ENCODE measurements at regions not wholly inside any gene's neighbourhood (a gene's known extent, or its start where the extent isn't known, plus 50 kb on each side); places are given as distances from the start of the nearest gene placed in this dataset.

GRCh38 chr13:26921918-26922317 lies 161.3 kb upstream of the GPR12 start:
- TF ChIP-seq CTCF (IDR thresholded peaks at IDR 0.05; ENCODE audit: low read depth, low read length, missing control alignments), result no peak
- no peak overlapping the region for H3K4me3 ChIP-seq (replicated peaks; ENCODE audit: low read depth, low read length)
- no peak for DNase-seq (ENCODE audit: extremely low read depth, low read depth)

GRCh38 chr13:26920614-26921355 lies 160.2 kb upstream of the GPR12 start:
- DNase-seq (ENCODE audit: extremely low read depth, low read depth), result no peak
- H3K4me3 ChIP-seq (replicated peaks; ENCODE audit: low read depth, low read length), result no peak overlapping the region
- no peak for TF ChIP-seq CTCF (IDR thresholded peaks at IDR 0.05; ENCODE audit: low read depth, low read length, missing control alignments)

GRCh38 chr13:26919732-26920131 lies 159.1 kb upstream of the GPR12 start:
- no peak for DNase-seq (ENCODE audit: extremely low read depth, low read depth)
- TF ChIP-seq CTCF (IDR thresholded peaks at IDR 0.05; ENCODE audit: low read depth, low read length, missing control alignments), result no peak
- H3K4me3 ChIP-seq (replicated peaks; ENCODE audit: low read depth, low read length), result no peak overlapping the region

- DNase-seq (ENCODE audit: extremely low read depth, low read depth), result no peak
- no peak for TF ChIP-seq CTCF (IDR thresholded peaks at IDR 0.05; ENCODE audit: low read depth, low read length, missing control alignments)
- H3K4me3 ChIP-seq (replicated peaks; ENCODE audit: low read depth, low read length), result no peak overlapping the region
Measured at GRCh38 chr13:26919311-26919710, 158.7 kb upstream of the GPR12 start.

GRCh38 chr13:26914624-26915023 lies 154.0 kb upstream of the GPR12 start:
- no peak for TF ChIP-seq CTCF (IDR thresholded peaks at IDR 0.05; ENCODE audit: low read depth, low read length, missing control alignments)
- H3K4me3 ChIP-seq (replicated peaks; ENCODE audit: low read depth, low read length), result no peak overlapping the region
- DNase-seq (ENCODE audit: extremely low read depth, low read depth), result peak; percentile 48

- no peak overlapping the region for H3K4me3 ChIP-seq (replicated peaks; ENCODE audit: low read depth, low read length)
- TF ChIP-seq CTCF (IDR thresholded peaks at IDR 0.05; ENCODE audit: low read depth, low read length, missing control alignments), result no peak
- DNase-seq (ENCODE audit: extremely low read depth, low read depth), result no peak
Measured at GRCh38 chr13:26914148-26914547, 153.6 kb upstream of the GPR12 start.
